Endodermal cell (in vitro differentiated cells): ENCODE measurements at regions not wholly inside any gene's neighbourhood (a gene's known extent, or its start where the extent isn't known, plus 50 kb on each side); places are given as distances from the start of the nearest gene placed in this dataset.

ENCODE experiments used
- DNase-seq: peaks from one replicate; pipeline ENCODE4 v3.0.0-alpha.2; 2017
- H3K27ac ChIP-seq: 2 replicates; pipeline ENCODE4 v1.5.1; 2013; ENCODE audit warnings: mild to moderate bottlenecking, low read depth, low read length, moderate library complexity
- H3K27me3 ChIP-seq: 2 replicates; pipeline ENCODE4 v1.6.1; 2013; ENCODE audit warnings: mild to moderate bottlenecking, low read length, moderate library complexity; ENCODE audit not compliant: insufficient read depth, control insufficient read depth, poor library complexity, severe bottlenecking
- H3K36me3 ChIP-seq: 2 replicates; pipeline ENCODE4 v1.7.0; 2013; ENCODE audit warnings: mild to moderate bottlenecking, low read length, moderate library complexity; ENCODE audit not compliant: control insufficient read depth, insufficient read depth
- H3K4me1 ChIP-seq: one replicate; pipeline ENCODE4 v1.7.0; 2013; ENCODE audit warnings: low read length; ENCODE audit not compliant: control insufficient read depth, insufficient read depth
- H3K4me3 ChIP-seq: 2 replicates; pipeline ENCODE4 v1.5.1; 2013; ENCODE audit warnings: mild to moderate bottlenecking, low read length, moderate library complexity
- H3K9ac ChIP-seq: 2 replicates; pipeline ENCODE4 v1.6.1; 2013; ENCODE audit warnings: mild to moderate bottlenecking, low read length, moderate library complexity; ENCODE audit not compliant: poor library complexity, severe bottlenecking; ENCODE audit errors: extremely low read depth
- H3K9me3 ChIP-seq: 2 replicates; pipeline ENCODE4 v1.6.1; 2013; ENCODE audit warnings: mild to moderate bottlenecking, low read length, moderate library complexity; ENCODE audit not compliant: control insufficient read depth
- H3K27ac Mint-ChIP-seq: 2 replicates; pipeline ENCODE4 v1.8.0; 2020; ENCODE audit warnings: mixed read lengths
- H3K27me3 Mint-ChIP-seq: 2 replicates; pipeline ENCODE4 v1.8.0; 2021; ENCODE audit warnings: mild to moderate bottlenecking, mixed read lengths; ENCODE audit not compliant: insufficient read depth
- H3K36me3 Mint-ChIP-seq: 2 replicates; pipeline ENCODE4 v1.8.0; 2020; ENCODE audit warnings: low read depth, mixed read lengths
- H3K4me1 Mint-ChIP-seq: 2 replicates; pipeline ENCODE4 v1.8.0; 2020; ENCODE audit warnings: mixed read lengths
- H3K4me3 Mint-ChIP-seq: 2 replicates; pipeline ENCODE4 v1.8.0; 2020; ENCODE audit warnings: mild to moderate bottlenecking, moderate library complexity, mixed read lengths
- H3K9me3 Mint-ChIP-seq: 2 replicates; pipeline ENCODE4 v1.8.0; 2020; ENCODE audit warnings: mild to moderate bottlenecking, mixed read lengths
- CTCF ChIP-seq: fragments of 200-600 bp; sonication (generic); conservative IDR thresholded peaks from 2 replicates; pipeline ENCODE4 v1.5.0; 2021; ENCODE audit warnings: antibody characterized with exemption, mild to moderate bottlenecking
- WGBS, 2 experiments: methylation state at CpG; one replicate each; pipeline versions ENCODE4 v1.1.5 to v1.1.7; 2013; ENCODE audit warnings: missing lambda C conversion rate in 2 of 2, mixed read lengths in 1 of 2; ENCODE audit not compliant: insufficient coverage in 1 of 2, insufficient read length in 1 of 2; 5-methylcytosine and 5-hydroxymethylcytosine counted together

- WGBS, 2 experiments, result 84 to 95% methylated on average over 2 of the region's 2 CpGs
- H3K9me3 Mint-ChIP-seq, result no peaks in the 10 kb centered on the region
- DNase-seq, result no peak
- H3K4me3 Mint-ChIP-seq, result no peak overlapping the region
- H3K4me1 ChIP-seq, result no peaks in the 10 kb centered on the region
- H3K27ac Mint-ChIP-seq, result no peak overlapping the region
- no peaks in the 10 kb centered on the region for H3K27me3 ChIP-seq
- H3K27ac ChIP-seq, result no peak overlapping the region
- H3K9ac ChIP-seq, result no peak overlapping the region
- TF ChIP-seq CTCF, result no peak
- H3K36me3 Mint-ChIP-seq, result no peaks in the 10 kb centered on the region
- no peaks in the 10 kb centered on the region for H3K27me3 Mint-ChIP-seq
- H3K4me1 Mint-ChIP-seq, result no peaks in the 10 kb centered on the region
- no peaks in the 10 kb centered on the region for H3K9me3 ChIP-seq
- no peak overlapping the region for H3K4me3 ChIP-seq
- H3K36me3 ChIP-seq, result no peaks in the 10 kb centered on the region
Observed at GRCh38 chr3:103953796-103954195, 1412.9 kb upstream of the ALCAM start.

- H3K9me3 ChIP-seq, result no peaks in the 10 kb centered on the region
- no peaks in the 10 kb centered on the region for H3K36me3 ChIP-seq
- H3K27ac ChIP-seq, result no peak overlapping the region
- no peaks in the 10 kb centered on the region for H3K4me1 ChIP-seq
- no peak for TF ChIP-seq CTCF
- Mint-ChIP-seq H3K4me3 (no peak overlapping the region), H3K4me1 (peaks cover 3% of the 10 kb centered on the region), H3K27me3 (no peaks in the 10 kb centered on the region), H3K9me3 (no peaks in the 10 kb centered on the region), H3K27ac (no peak overlapping the region), H3K36me3 (no peaks in the 10 kb centered on the region)
- H3K4me3 ChIP-seq, result no peak overlapping the region
- no peaks in the 10 kb centered on the region for H3K27me3 ChIP-seq
- no peak for DNase-seq
- no peak overlapping the region for H3K9ac ChIP-seq
Observed at GRCh38 chr3:103960819-103961218, 1405.9 kb upstream of the ALCAM start.

GRCh38 chr3:103963599-103963998, 1403.1 kb upstream of the ALCAM start:
- H3K27ac ChIP-seq, result no peak overlapping the region
- Mint-ChIP-seq H3K36me3 (no peaks in the 10 kb centered on the region), H3K4me1 (peaks cover 3% of the 10 kb centered on the region), H3K27ac (no peak overlapping the region), H3K4me3 (no peak overlapping the region), H3K9me3 (no peaks in the 10 kb centered on the region), H3K27me3 (no peaks in the 10 kb centered on the region)
- H3K9me3 ChIP-seq, result no peaks in the 10 kb centered on the region
- no peak overlapping the region for H3K4me3 ChIP-seq
- no peaks in the 10 kb centered on the region for H3K4me1 ChIP-seq
- H3K36me3 ChIP-seq, result no peaks in the 10 kb centered on the region
- WGBS, 2 experiments, result 70 to 77% methylated on average over 2 of the region's 2 CpGs
- peak; percentile 54 for DNase-seq
- no peak for TF ChIP-seq CTCF
- no peaks in the 10 kb centered on the region for H3K27me3 ChIP-seq
- H3K9ac ChIP-seq, result no peak overlapping the region
